C4-2B (cell line): ENCODE measurements at regions not wholly inside any gene's neighbourhood (a gene's known extent, or its start where the extent isn't known, plus 50 kb on each side); places are given as distances from the start of the nearest gene placed in this dataset.

ENCODE experiments used
- ZFX ChIP-seq: fragments of 450-650 bp; IDR thresholded peaks from 2 replicates; pipeline ENCODE4 v1.6.1; 2017
- TF ChIP-seq, protein P1 (sequence below): fragments of 450-650 bp; conservative IDR thresholded peaks from 2 replicates; pipeline ENCODE4 v1.5.1; 2017; ENCODE audit warnings: mild to moderate bottlenecking

DNA sequence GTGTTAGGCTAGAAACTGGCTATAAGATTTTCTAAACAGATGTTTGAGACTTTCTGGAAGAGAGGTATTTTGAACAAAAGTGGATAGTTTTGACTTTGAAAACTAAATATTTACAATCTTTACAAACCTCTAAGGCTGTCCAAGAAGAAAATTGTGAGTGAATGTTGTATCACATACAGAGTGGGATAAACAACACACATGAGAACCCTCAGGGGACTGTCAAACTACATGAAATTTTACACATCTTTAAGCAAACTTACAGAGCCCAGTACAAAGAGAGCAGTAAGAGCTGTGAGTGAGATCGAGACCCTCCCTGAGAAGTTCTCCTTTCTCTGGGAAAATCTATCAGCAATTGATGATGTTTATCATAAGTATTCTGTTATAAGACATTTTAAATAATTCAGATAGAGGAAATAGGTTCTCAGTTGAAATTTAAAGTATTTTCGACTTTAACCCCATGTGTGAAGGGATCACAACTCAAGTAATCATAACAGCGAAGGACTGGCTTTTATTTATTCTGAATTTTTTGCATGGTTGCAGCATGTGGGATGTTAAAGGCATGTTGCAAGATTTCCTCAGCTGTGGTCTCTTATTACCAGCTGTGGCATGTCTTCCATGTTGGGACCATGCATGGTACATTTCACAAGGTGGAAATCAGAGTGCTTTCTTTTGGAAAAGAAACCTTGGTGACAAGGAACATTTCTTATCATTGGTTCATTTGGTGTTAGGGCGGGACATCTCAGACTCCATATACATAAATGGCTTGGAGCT, 264.0 kb upstream of the PRICKLE1 start:
- TF ChIP-seq, protein P1, sequence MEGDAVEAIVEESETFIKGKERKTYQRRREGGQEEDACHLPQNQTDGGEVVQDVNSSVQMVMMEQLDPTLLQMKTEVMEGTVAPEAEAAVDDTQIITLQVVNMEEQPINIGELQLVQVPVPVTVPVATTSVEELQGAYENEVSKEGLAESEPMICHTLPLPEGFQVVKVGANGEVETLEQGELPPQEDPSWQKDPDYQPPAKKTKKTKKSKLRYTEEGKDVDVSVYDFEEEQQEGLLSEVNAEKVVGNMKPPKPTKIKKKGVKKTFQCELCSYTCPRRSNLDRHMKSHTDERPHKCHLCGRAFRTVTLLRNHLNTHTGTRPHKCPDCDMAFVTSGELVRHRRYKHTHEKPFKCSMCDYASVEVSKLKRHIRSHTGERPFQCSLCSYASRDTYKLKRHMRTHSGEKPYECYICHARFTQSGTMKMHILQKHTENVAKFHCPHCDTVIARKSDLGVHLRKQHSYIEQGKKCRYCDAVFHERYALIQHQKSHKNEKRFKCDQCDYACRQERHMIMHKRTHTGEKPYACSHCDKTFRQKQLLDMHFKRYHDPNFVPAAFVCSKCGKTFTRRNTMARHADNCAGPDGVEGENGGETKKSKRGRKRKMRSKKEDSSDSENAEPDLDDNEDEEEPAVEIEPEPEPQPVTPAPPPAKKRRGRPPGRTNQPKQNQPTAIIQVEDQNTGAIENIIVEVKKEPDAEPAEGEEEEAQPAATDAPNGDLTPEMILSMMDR, result no peak
- TF ChIP-seq ZFX, result no peak
